Stimulated activated CD8-positive, alpha-beta memory T cell treated with anti-CD3 and anti-CD28 coated beads, Interleukin-2, amount 100 ng/mL, for 1 hour (primary cell): ENCODE measurements at regions not wholly inside any gene's neighbourhood (a gene's known extent, or its start where the extent isn't known, plus 50 kb on each side); places are given as distances from the start of the nearest gene placed in this dataset.

ENCODE experiments used
- DNase-seq, 2 donors: peaks; one replicate each; pipeline ENCODE4 v3.0.0-alpha.2; 2020; ENCODE audit warnings: low read depth in 2 of 2

DNA sequence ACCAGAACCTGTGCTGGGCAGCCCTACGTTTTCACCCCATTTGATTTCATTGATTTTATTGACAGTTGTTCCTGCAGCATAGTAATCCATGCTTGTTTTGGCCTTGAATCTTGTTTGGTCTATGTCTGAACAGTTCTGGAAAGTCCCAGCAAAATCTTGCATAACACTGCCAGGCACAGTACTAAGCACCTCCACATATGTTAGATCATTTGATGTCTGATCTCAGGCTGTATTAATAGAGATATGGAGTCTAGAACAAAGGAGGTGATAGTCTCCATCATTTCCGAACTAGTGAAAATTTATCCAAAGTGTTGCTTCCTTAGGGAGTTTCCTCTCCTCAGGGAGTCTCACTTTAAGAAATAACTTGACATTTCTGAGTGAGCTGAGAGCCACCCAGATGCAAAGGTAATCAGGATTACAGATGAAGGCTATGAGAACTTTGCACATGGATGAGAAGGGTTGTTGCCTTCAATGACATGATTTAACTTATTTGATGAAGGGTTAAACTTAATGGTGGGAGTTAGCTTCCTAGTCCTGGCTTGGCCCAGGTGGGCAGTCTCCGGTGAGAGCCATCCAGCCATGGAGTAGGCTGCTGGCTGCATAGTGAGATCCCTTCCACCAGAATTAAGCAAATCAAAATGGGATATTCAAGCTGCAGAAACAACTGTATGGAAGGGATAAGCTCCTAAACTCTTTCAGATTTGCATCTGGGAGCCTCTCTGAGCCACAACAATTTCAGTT, 173.8 kb upstream of the MVB12B start:
- DNase-seq = no peak

DNA sequence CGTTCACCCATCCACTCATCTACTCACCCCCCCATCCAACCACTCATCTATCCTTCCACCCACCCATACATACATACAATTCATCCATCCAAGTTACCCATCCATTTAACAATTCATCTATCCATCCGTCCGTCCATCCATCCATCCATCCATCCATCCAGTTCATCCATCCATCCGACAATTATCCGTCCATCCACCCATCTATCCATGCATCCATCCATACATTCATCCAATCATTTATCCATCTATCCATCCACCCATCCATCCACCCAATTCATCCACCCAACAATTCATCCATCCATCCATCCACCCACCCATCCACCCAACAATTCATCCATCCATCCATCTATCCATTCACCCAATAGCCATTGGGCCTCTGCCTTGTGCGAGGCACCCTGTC, 173.2 kb upstream of the MVB12B start:
- no peak for DNase-seq

DNA sequence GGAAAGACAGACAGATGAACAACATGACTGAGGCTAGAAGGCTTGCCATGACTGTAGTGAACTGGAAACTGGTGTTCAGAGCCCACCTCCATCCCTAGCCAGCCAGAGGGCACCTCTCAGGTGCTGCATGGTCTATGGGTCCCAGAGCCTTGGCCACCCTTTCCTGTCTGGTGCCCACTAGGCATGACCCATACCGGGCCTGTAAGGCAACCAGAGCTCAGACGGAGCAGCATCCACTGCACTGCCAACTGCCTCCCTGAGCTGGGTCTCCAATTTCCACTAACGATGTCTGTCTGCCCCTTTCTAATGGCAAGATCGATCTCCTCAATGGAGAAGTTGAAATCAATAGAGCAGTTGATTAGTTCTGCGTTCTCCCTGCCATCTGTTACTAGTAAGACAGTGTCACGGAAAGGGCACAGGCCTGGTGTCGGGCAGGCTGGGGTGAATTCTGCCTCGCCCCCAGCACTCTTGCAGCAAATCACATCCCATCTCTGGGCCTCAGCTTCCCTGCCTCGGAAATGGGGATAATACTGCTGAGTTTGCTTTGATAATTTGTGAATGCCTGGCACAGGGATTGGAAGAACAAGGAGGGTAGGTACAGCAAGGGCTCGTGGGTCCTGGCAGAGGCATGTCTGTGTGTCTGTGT, 172.3 kb upstream of the MVB12B start:
- DNase-seq = no peak

DNA sequence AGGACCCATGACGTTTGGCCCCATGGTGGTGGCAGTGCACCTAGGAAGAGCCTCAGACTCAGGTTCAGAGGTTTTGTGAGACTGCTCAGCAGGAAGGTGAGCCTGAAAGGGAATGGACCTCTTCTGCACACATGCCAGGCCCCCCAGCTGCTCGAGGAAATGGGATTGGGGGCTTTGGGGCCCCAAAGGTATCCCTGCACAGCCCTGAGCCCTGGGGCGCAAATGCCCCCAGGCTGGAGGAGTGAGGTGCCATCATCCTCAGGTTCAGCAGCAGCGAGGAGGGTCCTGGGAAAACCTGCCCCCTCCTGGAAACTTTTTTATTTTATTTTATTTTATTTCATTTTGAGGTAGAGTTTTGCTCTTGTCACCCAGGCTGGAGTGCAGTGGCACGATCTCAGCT, 171.8 kb upstream of the MVB12B start:
- no peak for DNase-seq

DNA sequence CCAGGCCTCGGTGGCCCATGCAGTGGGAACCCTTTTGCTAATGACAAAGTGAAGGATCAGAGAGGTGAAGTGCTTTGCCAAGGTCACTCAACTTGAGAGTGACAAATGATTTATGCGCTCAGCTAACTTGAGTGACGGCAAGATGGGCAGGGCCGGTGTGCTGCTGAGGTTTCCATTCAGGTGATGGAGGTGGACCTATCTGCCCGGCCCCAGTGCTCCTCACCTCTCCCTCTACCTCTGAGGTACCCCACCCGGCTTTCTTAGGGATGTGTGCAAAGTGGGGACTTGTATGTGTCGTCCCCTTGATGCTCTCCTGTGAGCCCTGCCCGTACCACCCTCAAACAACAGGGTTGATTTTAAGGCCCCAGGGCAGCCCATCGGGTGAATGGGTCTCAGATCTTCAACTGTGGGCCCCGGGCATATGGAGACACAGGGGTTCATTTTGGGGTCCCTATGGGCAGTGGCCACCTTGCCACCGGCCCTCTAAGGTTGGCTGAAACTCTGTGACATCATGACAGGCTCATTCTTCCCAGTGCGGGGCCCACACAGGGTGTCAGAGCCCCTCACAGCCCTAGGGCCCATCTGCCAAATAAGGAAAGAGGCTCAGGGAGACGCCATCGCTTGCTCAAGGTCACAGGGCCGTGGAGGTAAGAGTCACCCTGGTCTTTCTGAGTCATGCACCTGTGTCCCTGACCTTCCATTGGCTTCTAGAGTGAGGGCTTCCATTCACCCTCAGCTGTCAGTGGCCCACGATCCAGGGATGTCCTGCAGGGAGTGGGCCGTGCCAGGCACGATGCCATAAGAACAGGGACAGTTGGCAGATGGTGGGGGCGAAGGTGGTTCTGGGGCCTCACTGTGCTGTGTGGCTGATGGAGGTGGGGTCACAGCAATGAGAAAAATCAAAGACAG, 170.6 kb upstream of the MVB12B start:
- no peak for DNase-seq

DNA sequence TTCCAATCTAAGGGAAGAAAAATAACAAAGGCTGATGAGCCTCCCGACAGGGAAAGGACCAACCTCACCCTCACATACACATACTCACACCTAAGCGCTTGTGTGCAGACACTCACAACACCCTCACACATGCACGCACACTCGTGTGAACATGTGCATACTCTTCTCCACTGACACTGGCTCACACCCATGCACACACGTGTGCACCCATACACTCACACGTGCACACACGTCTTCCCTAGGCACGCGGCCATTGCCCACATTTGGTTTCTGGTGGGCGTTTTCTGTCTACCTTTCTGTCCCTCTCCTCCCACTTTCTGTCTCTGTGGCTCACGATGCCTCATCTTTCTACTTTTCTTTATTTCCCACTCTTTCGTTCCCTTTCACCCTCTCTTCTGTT, 169.7 kb upstream of the MVB12B start:
- no peak for DNase-seq

- no peak for DNase-seq
Observed at GRCh38 chr9:126157423-126157822, 169.2 kb upstream of the MVB12B start.

GRCh38 chr9:126157826-126158587, 168.6 kb upstream of the MVB12B start:
- no peak for DNase-seq

GRCh38 chr9:126158588-126159429, 167.8 kb upstream of the MVB12B start:
- no peak for DNase-seq

- DNase-seq = no peak
Observed at GRCh38 chr9:126159430-126160060, 167.1 kb upstream of the MVB12B start.

GRCh38 chr9:126160067-126160853, 166.4 kb upstream of the MVB12B start:
- DNase-seq = no peak

DNA sequence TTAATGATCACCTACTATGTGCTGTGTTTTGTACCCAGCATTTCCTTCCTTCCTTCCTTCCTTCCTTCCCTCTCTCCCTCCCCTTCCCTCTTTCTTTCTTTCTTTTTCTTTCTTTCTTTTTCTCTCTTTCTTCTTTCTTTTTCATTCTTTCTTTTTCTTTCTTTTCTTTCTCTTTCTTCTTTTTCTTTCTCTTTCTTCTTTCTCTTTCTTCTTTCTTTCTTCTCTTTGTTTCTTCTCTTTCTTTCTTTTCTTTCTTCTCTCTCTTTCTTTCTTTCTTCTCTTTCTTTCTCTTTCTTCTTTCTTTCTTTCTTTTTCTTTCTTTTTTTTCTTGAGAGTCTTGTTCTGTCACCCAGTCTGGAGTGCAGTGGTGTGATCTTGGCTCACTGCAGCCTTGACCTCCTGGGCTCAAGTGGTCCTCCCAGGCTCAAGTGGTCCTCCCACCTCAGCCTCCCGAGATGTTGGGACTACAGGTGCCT, 165.7 kb upstream of the MVB12B start:
- no peak for DNase-seq

DNA sequence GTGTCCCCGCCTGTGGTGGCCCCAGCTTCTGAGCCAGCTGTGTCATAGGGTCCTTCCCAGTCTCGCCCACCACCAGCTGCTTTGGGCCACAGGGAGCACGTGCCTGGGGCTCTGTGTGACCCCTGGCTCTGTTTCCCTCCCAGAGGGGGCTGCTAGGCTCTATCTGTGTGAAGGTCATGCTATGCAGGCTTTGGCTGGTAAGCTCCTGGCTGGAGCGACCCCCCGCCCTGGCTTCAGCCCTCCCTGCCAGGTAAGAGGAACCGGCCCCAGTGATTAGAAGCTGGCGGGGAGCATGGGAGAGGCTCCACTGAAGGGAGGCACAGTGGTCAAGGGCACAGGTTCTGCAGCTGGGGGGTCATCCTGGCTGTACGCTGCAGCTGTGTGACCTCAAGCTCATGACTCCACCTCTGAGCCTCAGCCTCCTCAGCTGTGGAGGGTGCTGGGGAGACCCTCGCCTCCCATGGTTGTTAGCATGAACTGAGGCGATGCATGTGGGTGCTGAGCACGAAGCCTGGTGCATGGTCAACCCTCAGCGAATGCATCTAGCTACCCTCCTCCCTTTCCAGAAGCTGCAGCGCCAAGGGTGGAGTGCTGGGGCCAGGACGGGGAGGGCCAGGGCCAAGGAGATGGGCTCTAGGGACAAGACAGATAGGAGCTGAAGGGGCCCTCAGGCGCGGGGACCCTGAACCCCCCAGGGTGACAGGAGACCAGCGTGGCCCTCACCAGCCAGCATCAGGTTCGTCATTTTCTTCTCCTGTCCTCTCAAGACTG, 163.8 kb upstream of the MVB12B start:
- no peak for DNase-seq

DNA sequence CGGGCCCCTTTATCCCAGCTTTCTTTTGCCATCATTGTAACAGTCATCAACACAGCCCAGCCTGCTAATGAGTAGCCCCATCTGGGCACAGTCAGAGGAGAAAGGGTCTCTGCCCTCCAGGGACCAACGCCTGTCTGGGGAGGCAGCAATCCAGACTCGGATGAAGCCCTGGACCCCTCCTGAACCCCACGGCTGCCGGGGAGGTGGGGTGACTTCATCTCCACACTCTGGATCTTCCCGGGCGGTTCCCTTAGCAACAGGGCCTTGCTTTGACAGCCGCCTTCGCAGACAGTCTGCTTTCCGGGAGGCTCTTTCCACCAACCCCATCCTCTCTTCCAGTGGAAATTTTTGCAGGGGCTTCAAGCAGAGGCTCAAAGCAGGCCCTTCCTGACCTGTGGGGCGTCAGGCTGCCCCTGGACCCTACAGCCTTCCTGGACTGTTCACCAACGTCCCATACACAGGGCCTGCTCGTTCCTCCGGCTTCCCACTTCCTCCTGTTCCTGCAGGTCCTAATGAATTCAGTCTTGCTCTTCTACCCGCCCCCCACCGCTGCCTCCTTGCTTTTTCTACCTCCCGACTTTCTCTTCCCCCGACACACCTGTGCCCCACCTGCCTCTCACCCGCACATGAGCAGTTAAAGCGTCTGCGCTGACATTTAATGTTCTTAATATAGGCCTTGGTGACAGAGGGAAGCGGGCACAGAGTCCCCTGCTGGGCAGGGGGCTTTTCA, 161.7 kb upstream of the MVB12B start:
- no peak for DNase-seq

DNA sequence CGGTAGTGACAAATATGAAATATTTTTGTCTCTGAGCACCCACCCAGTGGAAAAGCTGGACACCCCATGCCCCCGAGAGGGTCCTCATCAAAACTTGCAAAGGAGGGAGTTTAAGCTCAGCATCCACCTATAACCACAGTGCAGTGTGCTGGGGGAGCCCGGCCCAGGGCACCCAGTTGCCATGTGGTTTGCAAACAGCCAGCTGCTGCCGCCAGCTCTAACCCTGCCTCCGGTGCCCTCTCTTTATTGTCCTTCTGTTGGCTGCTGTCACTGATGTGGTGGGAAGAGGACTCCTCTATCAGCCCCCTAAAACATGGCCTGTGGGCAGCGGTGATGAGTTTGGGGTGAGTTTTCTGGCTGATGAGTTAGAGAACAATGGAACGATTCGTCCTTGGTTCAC, 160.9 kb upstream of the MVB12B start:
- DNase-seq = no peak

DNA sequence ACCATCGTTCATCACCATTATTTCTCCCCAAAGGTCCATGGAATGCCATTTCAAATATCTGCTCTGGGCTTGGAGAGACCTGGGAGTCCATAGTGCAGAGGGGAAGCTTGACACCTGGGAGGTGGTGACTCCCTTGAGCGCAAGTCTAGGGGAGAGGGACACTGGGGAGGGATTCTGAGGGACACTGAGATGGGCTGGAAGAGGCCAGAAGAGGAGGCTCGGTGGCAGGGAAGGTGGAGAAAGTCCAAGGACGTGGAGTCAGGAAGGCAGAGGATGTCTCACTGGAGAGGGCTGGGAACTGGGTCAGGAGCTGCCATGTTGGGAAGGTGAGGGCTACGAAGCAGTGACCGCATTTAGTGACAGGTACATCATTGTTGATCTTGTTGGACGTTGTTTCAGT, 160.3 kb upstream of the MVB12B start:
- no peak for DNase-seq

GRCh38 chr9:126166866-126167265, 159.8 kb upstream of the MVB12B start:
- no peak for DNase-seq

DNA sequence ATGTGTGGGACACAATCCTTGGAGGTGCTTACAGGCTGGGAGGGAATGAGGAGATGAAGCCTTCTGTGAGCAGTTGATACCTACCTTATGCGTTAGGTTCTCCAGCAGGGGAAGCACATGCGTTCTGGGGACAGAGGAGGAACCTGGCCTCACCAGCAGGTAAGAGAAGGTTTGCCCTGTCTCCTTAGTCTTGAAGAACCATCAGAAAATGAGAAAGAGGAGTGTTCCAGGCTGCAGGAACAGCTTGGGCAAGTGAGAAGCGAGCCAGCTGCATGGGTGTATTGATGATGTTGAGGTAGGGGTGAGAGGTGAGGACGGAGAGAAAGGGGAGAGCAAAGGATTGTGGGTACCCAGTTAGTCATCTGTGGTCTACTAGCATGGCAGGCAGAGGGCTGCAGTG, 156.9 kb upstream of the MVB12B start:
- DNase-seq = no peak
